ENCODE measurements at regions not wholly inside any gene's neighbourhood (a gene's known extent, or its start where the extent isn't known, plus 50 kb on each side); places are given as distances from the start of the nearest gene placed in this dataset.
A peak's percentile ranks its signal among the peaks of the same experiment; 100 is the strongest.
"Not testable (repeated sequence)": the region's sequence is repeated elsewhere in the genome, so short reads cannot be mapped to it uniquely, and the experiment has no call there.

GRCh38 chr2:97431169-97431725, 158.4 kb downstream of the ANKRD36B start:
- not testable (repeated sequence) for FAIRE-seq; DNase-seq (ENCODE audit: insufficient read length)

GRCh38 chr2:97422376-97422775, 167.3 kb downstream of the ANKRD36B start:
- not testable (repeated sequence) for DNase-seq (ENCODE audit: insufficient read length)

GRCh38 chr2:97406340-97406739, 183.3 kb downstream of the ANKRD36B start:
- not testable (repeated sequence) for DNase-seq (ENCODE audit: insufficient read length); FAIRE-seq

More at GRCh38 chr2:97422376-97422775, 167.3 kb downstream of the ANKRD36B start:
- not testable (repeated sequence) for FAIRE-seq

- not testable (repeated sequence) for FAIRE-seq; DNase-seq (ENCODE audit: insufficient read length)
Observed at GRCh38 chr2:97405172-97405737, 184.4 kb downstream of the ANKRD36B start.

GRCh38 chr2:97402678-97403077, 187.0 kb downstream of the ANKRD36B start:
- FAIRE-seq: peak; percentile 67
- not testable (repeated sequence) for DNase-seq (ENCODE audit: insufficient read length)

DNA sequence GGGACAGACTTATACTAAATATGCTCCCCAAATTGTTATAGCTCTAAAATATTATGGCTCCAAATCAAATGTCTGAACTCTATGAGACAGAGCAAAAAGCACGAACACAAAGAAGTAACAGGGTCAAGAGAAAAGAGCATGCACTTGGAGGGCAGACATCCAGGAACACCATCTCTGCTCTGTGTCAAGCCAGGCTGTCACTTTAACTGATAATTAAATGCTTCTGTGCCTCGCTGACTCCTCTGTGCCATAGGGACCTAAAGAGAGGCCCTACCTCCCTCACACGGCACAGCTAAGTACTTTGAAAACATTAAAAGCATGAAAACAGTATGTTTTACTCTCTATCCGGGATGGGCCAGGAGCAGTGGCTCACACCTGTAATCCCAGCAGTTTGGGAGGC, 194.0 kb downstream of the ANKRD36B start:
- not testable (repeated sequence) for DNase-seq (ENCODE audit: insufficient read length); FAIRE-seq

DNA sequence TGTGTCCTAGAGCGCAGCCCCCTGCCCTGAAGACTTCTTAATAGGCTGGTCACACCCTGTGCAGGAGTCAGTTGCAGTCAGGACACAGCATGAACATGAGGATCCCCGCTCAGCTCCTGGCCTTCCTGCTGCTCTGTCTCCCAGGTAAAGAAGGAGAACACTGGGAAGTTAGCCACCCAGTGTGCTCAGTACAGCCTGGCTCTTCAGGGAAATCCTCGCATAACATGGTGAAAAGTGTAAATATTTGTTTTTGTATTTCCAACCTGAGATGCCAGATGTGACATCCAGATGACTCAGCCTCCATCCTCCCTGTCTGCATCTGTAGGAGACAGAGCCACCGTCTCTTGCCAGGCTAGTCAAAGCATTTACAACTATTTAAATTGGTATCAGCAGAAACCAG, 203.9 kb downstream of the ANKRD36B start:
- FAIRE-seq; DNase-seq (ENCODE audit: insufficient read length): not testable (repeated sequence)

GRCh38 chr2:97375913-97376312, 213.8 kb downstream of the ANKRD36B start:
- FAIRE-seq; DNase-seq (ENCODE audit: insufficient read length): not testable (repeated sequence)

DNA sequence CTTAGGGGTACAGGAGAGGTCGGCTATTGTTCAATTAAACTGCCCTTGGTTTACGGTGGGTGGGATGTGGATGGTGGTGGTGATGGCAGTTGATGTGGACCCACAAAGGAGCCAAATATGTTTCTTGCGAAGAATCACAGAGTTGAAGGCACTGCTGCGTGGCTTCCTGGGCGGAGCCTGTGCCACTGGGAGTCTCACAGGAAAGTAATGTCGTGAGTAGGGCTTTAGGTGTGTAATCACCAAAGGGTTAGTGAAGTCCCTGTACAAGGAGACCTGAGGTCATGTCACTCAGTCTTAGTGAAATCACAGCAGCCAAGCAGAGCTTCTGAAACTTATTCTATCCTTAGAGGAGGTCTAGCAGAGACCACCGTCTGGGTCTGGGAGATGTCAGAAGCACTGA, 215.3 kb downstream of the ANKRD36B start:
- not testable (repeated sequence) for DNase-seq (ENCODE audit: insufficient read length); FAIRE-seq

DNA sequence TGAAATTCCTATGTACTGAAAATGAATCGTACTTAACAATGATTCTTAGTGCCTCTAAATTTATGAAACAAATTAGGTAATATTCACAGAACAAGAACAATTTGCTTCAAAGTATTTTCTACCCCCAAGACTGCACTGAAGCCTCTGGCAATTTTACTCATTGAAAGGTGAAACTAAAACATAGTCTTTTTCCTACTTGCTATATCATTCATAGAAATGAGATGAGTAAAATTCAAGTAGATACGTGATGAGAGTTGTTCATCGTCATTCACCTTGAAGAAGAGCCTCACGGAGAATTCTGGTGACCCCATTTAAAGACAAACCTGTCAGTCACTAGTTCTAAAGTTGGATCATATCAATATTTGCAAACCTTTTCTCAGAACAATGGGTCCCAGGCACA, 226.5 kb downstream of the ANKRD36B start:
- not testable (repeated sequence) for DNase-seq (ENCODE audit: insufficient read length); FAIRE-seq

- TF ChIP-seq POLR2A (IDR thresholded peaks at IDR 0.05; ENCODE audit: low read depth, low read length): no peak
- no peak for TF ChIP-seq POLR2AphosphoS5 (IDR thresholded peaks at IDR 0.05; ENCODE audit: low read depth, low read length)
- TF ChIP-seq TAF1 (IDR thresholded peaks at IDR 0.05; ENCODE audit: borderline replicate concordance, low read depth, low read length): no peak
- no peak for DNase-seq (ENCODE audit: insufficient read length)
- no peak for FAIRE-seq
Observed at GRCh38 chr2:97359861-97360584, 229.7 kb downstream of the ANKRD36B start.

- DNase-seq (ENCODE audit: insufficient read length): no peak
- no peak for TF ChIP-seq TAF1 (IDR thresholded peaks at IDR 0.05; ENCODE audit: borderline replicate concordance, low read depth, low read length)
- no peak for TF ChIP-seq POLR2A (IDR thresholded peaks at IDR 0.05; ENCODE audit: low read depth, low read length)
- TF ChIP-seq POLR2AphosphoS5 (IDR thresholded peaks at IDR 0.05; ENCODE audit: low read depth, low read length): no peak
- no peak for FAIRE-seq
Observed at GRCh38 chr2:97355887-97356286, 233.8 kb downstream of the ANKRD36B start.

DNA sequence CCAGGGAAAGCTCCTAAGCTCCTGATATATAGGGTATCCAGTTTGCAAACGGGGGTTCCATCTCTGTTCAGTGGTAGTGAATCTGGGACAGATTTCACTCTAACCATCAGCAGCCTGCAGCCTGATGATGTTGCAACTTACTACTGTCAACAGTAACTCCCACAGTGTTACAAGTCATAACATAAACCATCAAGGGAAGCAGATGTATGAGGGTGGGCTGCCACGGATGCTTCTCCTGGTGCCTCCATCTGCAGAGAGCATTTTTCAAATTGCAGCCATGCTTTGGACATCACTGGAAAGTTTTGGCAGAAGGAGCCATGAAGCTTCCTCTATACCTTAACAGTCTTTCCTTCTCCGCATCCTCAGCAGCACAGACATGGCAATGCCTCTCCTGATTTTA, 234.5 kb downstream of the ANKRD36B start:
- DNase-seq (ENCODE audit: insufficient read length): no peak
- TF ChIP-seq POLR2A (IDR thresholded peaks at IDR 0.05; ENCODE audit: low read depth, low read length) (no peak), TAF1 (IDR thresholded peaks at IDR 0.05; ENCODE audit: borderline replicate concordance, low read depth, low read length) (no peak), POLR2AphosphoS5 (IDR thresholded peaks at IDR 0.05; ENCODE audit: low read depth, low read length) (no peak)
- no peak for FAIRE-seq

- no peak for TF ChIP-seq POLR2AphosphoS5 (IDR thresholded peaks at IDR 0.05; ENCODE audit: low read depth, low read length)
- TF ChIP-seq TAF1 (IDR thresholded peaks at IDR 0.05; ENCODE audit: borderline replicate concordance, low read depth, low read length): no peak
- TF ChIP-seq POLR2A (IDR thresholded peaks at IDR 0.05; ENCODE audit: low read depth, low read length): no peak
- no peak for DNase-seq (ENCODE audit: insufficient read length)
- no peak for FAIRE-seq
Observed at GRCh38 chr2:97354576-97354975, 235.1 kb downstream of the ANKRD36B start.

Measured in GM12892 (cell line).